PC-3 (cell line): ENCODE measurements at regions not wholly inside any gene's neighbourhood (a gene's known extent, or its start where the extent isn't known, plus 50 kb on each side); places are given as distances from the start of the nearest gene placed in this dataset.

Experiments
- EZH2 ChIP-seq: fragments of 300-600 bp; sonication (generic); IDR thresholded peaks from one replicate; pipeline ENCODE4 v1.6.1; 2017; ENCODE audit warnings: antibody characterized with exemption, mild to moderate bottlenecking, low read length; ENCODE audit not compliant: unreplicated experiment
- EZH2phosphoT487 ChIP-seq: fragments of 300-600 bp; sonication (generic); IDR thresholded peaks from 2 replicates; pipeline ENCODE4 v1.6.1; 2018; ENCODE audit warnings: mild to moderate bottlenecking, antibody characterized with exemption, low read length, borderline replicate concordance
- TF ChIP-seq, protein P1 (sequence below): fragments of 300-600 bp; sonication (generic); conservative IDR thresholded peaks from 2 replicates; pipeline ENCODE4 v1.5.1; 2017; ENCODE audit warnings: antibody characterized with exemption, low read depth, mild to moderate bottlenecking, low read length

DNA sequence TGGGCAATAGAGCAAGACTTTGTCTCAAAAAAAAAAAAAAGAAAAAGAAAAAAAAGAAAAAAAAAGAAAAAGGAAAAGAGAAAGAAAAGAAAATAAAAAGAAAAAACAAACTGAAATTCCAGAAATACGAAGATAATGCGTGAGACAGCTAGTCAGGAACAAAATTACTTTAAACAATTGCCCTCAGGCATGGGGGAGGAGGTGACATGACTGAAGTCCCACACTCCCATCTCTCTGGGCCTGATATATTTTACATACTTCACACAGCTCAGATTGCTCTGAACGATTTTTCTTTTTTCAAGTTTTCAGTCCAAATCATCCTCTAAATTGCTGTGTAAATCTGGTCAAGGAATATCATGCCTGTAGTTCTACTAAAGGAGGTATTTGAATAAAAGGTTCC lies 409.5 kb upstream of the DEPDC1 start:
- TF ChIP-seq, protein P1, sequence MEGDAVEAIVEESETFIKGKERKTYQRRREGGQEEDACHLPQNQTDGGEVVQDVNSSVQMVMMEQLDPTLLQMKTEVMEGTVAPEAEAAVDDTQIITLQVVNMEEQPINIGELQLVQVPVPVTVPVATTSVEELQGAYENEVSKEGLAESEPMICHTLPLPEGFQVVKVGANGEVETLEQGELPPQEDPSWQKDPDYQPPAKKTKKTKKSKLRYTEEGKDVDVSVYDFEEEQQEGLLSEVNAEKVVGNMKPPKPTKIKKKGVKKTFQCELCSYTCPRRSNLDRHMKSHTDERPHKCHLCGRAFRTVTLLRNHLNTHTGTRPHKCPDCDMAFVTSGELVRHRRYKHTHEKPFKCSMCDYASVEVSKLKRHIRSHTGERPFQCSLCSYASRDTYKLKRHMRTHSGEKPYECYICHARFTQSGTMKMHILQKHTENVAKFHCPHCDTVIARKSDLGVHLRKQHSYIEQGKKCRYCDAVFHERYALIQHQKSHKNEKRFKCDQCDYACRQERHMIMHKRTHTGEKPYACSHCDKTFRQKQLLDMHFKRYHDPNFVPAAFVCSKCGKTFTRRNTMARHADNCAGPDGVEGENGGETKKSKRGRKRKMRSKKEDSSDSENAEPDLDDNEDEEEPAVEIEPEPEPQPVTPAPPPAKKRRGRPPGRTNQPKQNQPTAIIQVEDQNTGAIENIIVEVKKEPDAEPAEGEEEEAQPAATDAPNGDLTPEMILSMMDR = no peak
- no peak for TF ChIP-seq EZH2phosphoT487
- TF ChIP-seq EZH2 = no peak
